ENCODE measurements at regions not wholly inside any gene's neighbourhood (a gene's known extent, or its start where the extent isn't known, plus 50 kb on each side); places are given as distances from the start of the nearest gene placed in this dataset.

DNA sequence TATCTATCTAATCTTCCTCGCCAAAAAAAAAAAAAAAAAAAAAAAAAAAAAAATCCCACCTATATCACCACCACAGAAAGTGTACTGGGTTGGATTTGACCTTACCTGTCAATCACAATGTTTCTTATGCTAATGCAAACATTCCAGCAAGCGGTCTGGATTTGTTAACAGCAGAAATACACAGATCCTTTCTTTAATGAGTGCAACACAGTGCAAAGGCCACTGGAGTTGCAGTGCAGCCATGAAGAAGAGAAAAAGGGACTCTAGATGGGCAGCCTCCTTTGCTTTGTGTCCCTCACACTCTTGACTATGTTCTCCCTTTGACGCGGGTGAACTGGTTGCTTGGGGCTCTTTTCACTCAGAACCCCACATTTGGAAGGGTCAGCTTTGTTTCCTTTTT is 127.3 kb upstream of the PRKCQ start (continued):
- peak; percentile 22; the same call in 1 of the 2 replicates for TF ChIP-seq NR2F6 (IDR thresholded peaks at IDR 0.05)
- TF ChIP-seq NR2F6 (CRISPR knock-in tag; IDR thresholded peaks at IDR 0.05), result 0 out of 2 replicates have a peak, but pooled peaks have one; percentile 22
- TF ChIP-seq HNF4A (CRISPR knock-in tag; IDR thresholded peaks at IDR 0.05), result peak; percentile 80
- no peak for TF ChIP-seq NFYB (CRISPR knock-in tag; IDR thresholded peaks at IDR 0.05)
- TF ChIP-seq MIXL1 (CRISPR knock-in tag; IDR thresholded peaks at IDR 0.05), result 0 out of 2 replicates have a peak, but pooled peaks have one; percentile 28
- no peak for TF ChIP-seq ZNF562 (CRISPR knock-in tag; IDR thresholded peaks at IDR 0.05; ENCODE audit: borderline replicate concordance)
- 0 out of 2 replicates have a peak, but pooled peaks have one; percentile 11 for TF ChIP-seq CEBPG (CRISPR knock-in tag; IDR thresholded peaks at IDR 0.05)
- TF ChIP-seq ISL2 (CRISPR knock-in tag; IDR thresholded peaks at IDR 0.05), result peak; percentile 36; the same call in 1 of the 2 replicates
- TF ChIP-seq, protein P1, sequence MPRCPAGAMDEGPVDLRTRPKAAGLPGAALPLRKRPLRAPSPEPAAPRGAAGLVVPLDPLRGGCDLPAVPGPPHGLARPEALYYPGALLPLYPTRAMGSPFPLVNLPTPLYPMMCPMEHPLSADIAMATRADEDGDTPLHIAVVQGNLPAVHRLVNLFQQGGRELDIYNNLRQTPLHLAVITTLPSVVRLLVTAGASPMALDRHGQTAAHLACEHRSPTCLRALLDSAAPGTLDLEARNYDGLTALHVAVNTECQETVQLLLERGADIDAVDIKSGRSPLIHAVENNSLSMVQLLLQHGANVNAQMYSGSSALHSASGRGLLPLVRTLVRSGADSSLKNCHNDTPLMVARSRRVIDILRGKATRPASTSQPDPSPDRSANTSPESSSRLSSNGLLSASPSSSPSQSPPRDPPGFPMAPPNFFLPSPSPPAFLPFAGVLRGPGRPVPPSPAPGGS (CRISPR knock-in tag; IDR thresholded peaks at IDR 0.05), result no peak
- no peak for TF ChIP-seq SALL1 (CRISPR knock-in tag; IDR thresholded peaks at IDR 0.05)
- peak; percentile 42; the same call in 1 of the 2 replicates for TF ChIP-seq MEIS2 (CRISPR knock-in tag; IDR thresholded peaks at IDR 0.05)
- TF ChIP-seq EP300 (IDR thresholded peaks at IDR 0.05; ENCODE audit: low read depth in 2 of 2, low read length in 2 of 2), result peak in 1 of 2 experiments; percentile 41; a peak in 1 of 4 replicates
- TF ChIP-seq EP300 (CRISPR knock-in tag; IDR thresholded peaks at IDR 0.05; ENCODE audit: borderline replicate concordance), result no peak
- no peak for TF ChIP-seq FOXP1 (IDR thresholded peaks at IDR 0.05)
- TF ChIP-seq FOXP1 (CRISPR knock-in tag; IDR thresholded peaks at IDR 0.05), result peak; percentile 20; the same call in 1 of the 2 replicates
- peak; percentile 73 for TF ChIP-seq HNF4G (IDR thresholded peaks at IDR 0.05; ENCODE audit: borderline replicate concordance, low read depth, low read length)
- no peak for TF ChIP-seq HNF4G (CRISPR knock-in tag; IDR thresholded peaks at IDR 0.05; ENCODE audit: borderline replicate concordance, low read depth)
- peak; percentile 65 for TF ChIP-seq TEAD3 (CRISPR knock-in tag; optimal IDR thresholded peaks at IDR 0.05; ENCODE audit: borderline replicate concordance)
- peak; percentile 52; the same call in 1 of the 2 replicates for TF ChIP-seq ZNF644 (CRISPR knock-in tag; IDR thresholded peaks at IDR 0.05; ENCODE audit: low read depth)
- TF ChIP-seq, protein P2, sequence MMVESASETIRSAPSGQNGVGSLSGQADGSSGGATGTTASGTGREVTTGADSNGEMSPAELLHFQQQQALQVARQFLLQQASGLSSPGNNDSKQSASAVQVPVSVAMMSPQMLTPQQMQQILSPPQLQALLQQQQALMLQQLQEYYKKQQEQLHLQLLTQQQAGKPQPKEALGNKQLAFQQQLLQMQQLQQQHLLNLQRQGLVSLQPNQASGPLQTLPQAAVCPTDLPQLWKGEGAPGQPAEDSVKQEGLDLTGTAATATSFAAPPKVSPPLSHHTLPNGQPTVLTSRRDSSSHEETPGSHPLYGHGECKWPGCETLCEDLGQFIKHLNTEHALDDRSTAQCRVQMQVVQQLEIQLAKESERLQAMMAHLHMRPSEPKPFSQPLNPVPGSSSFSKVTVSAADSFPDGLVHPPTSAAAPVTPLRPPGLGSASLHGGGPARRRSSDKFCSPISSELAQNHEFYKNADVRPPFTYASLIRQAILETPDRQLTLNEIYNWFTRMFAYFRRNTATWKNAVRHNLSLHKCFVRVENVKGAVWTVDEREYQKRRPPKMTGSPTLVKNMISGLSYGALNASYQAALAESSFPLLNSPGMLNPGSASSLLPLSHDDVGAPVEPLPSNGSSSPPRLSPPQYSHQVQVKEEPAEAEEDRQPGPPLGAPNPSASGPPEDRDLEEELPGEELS (CRISPR knock-in tag; IDR thresholded peaks at IDR 0.05), result 0 out of 2 replicates have a peak, but pooled peaks have one; percentile 13
- no peak for TF ChIP-seq HDAC6 (IDR thresholded peaks at IDR 0.05; ENCODE audit: low read depth, low read length)
